GM19468 (cell line): ENCODE measurements at regions not wholly inside any gene's neighbourhood (a gene's known extent, or its start where the extent isn't known, plus 50 kb on each side); places are given as distances from the start of the nearest gene placed in this dataset.
"Not testable (repeated sequence)": the region's sequence is repeated elsewhere in the genome, so short reads cannot be mapped to it uniquely, and the experiment has no call there.

Experiments
- ATAC-seq: cut with Tn5 transposase; IDR thresholded peaks from one replicate; pipeline ENCODE4 v1.9.1; 2021; ENCODE audit warnings: mild to moderate bottlenecking, moderate library complexity, moderate number of reproducible peaks; ENCODE audit not compliant: unreplicated experiment; ENCODE audit errors: extremely low read depth

- not testable (repeated sequence) for ATAC-seq
Observed at GRCh38 chr6:71360556-71361335, 72.1 kb downstream of the OGFRL1 start.

DNA sequence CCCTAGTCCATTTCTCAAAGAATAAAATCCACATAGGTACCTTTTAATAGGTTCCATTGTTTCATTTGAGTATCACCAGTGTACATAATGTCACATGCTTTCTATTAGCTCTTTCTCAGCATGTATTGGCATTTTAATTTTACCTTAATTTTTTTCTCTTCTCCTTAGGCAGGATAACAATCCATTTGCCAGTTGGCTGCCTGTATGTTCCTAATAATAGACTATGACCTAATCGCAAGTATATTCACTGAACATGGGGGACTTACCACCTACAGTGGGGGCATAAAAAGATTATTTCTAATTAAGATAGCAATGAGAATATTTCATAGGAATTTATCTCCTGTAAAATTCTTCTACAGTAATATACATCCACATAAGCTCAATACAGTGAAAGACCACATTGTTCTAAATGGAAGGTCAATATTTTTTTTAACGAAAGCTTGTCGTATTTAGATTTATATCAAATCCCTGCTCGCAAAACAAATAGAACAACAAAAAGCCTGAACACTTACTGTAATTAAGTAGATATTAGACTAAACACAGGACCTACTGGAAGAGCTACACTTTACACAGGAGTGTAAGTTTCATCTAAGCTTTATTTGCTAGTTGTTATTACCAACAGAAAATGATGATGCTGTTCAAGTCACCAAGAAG, 76.4 kb downstream of the OGFRL1 start:
- no peak for ATAC-seq

- ATAC-seq = no peak
Observed at GRCh38 chr6:71367756-71368155, 79.1 kb downstream of the OGFRL1 start.

- no peak for ATAC-seq
Observed at GRCh38 chr6:71368284-71368683, 79.7 kb downstream of the OGFRL1 start.

DNA sequence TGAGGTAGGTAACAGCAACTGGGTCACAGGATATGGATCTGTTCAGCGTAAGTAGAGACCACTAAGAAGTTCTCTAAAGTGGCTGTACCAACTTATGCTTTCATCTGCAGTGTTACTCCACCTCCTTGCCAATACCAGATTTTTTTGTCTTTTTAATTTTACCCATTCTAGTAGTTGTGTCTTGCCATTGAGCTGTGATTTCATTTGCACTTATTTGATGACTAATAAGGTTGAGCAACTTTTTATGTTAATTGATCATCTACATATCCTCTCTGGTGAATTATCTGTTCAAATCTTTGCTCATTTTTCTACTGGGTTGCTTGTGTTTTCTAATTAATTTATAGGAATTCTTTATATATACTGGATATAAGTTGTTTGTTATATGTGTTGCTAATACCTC, 82.9 kb downstream of the OGFRL1 start:
- no peak for ATAC-seq

- ATAC-seq = no peak
Observed at GRCh38 chr6:71373943-71374342, 85.3 kb downstream of the OGFRL1 start.

DNA sequence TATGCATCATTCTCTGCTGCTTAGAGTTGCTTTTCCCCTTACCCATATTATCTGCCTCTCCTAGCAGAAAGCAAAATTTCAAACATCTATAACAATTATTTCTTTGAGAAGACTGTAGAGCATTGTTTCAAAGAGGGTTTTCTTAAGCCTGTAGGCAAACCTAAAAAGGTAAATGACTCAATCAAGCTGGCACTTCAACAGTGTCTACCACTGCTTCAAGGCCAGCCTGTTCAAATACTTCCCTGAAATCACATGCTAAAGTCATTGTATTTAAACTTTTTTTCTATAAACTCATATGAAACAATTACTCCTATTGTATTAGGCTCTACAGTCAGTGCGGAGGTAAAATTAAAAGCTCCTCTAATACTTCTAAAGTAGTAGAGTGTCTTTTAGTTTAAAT, 87.1 kb downstream of the OGFRL1 start:
- no peak for ATAC-seq

- no peak for ATAC-seq
Observed at GRCh38 chr6:71376830-71377229, 88.2 kb downstream of the OGFRL1 start.

GRCh38 chr6:71383476-71383875, 94.9 kb downstream of the OGFRL1 start:
- no peak for ATAC-seq

DNA sequence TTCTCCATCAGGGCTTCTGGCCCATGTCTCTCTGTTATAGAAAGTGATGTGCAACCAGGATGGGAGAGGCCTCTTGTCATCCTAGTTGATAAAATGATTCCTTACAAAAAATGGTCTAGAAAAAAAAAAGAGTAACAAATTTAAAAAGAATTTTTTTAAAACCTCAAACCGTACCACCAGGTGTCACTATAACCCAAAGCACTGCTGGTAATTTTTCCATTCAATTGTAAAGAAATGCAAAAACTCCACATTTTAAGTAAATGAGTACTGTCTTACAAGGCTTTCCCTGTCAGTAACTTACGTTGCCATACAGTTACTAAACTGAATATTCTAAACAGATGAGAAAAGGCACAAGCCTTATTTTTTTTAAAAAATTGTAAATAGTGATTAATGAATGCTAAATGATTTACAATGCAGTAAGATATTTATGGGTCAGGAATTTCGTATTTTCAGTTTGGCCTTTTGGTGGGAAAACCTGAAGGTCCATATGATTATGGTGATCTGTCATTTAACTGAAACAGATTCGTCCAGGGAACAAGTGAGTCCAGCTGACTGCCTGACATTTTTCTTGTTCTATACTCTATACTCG, 95.4 kb downstream of the OGFRL1 start:
- no peak for ATAC-seq

DNA sequence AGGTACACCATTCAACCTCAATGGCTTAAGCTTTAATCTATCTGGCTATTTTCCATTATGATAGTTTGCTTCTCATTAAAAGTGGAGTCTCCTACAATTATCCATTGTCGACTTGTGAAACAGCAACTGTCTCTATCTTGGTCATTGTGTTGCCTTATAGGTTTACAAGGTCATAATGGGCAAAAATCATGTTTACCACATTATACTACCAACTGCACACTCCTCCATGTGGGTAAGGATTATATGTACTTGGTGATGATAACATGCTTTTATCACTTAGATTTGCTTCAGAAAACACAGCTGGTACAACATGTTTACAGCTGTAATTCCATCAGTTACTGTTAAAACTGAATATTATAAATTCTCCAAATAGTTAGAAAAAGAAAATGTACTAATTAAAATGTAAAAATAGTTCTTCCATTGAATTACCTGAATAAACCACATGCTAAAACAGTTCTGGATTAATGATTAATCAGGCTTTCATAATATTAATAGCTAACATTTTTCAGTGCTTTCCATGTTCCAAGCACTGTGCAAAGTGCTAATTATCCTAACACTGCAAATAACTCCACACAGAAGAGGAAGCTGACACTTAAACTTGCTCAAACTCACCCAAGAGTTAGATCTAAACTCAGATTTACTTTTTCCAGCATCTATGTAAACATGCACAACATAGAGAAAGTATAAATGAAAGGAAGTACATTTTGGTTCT, 96.7 kb downstream of the OGFRL1 start:
- ATAC-seq = no peak

DNA sequence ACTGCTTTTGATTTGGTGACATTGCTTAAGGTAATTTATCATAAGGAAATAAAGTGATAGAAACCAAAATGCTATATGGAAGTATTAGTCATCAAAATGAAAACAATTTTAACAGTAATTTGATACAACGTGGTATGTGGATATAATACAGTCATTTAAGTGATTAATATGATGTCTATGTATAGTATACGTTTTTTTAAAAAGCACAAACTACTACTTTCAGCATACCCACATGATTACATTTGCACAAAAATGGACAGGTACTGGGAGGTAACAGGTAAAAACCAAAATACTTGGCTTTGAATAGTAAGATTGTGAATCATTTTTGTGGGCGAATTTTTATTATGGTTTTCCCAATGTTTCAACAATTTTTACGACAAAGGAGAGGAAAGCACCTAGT, 97.6 kb downstream of the OGFRL1 start:
- ATAC-seq = no peak

DNA sequence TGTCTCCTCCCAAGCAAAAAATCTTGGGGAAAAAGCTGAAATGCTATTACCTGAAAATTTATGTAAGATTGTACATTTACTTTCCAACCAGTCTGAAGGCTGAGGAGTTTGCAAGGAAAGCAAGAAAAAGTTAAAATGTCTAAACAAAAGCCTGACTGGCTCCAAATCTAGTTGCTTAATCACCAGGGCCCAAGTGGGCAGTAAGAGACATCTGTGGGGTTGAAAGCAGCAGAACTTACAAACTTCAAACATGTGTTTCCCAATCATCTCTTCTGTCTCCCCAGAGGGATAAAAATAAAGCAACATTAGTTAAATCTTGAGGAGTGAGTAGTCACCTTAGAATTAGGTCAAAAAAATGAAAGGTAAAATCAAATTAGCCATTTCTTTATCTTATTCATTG, 98.6 kb downstream of the OGFRL1 start:
- no peak for ATAC-seq

DNA sequence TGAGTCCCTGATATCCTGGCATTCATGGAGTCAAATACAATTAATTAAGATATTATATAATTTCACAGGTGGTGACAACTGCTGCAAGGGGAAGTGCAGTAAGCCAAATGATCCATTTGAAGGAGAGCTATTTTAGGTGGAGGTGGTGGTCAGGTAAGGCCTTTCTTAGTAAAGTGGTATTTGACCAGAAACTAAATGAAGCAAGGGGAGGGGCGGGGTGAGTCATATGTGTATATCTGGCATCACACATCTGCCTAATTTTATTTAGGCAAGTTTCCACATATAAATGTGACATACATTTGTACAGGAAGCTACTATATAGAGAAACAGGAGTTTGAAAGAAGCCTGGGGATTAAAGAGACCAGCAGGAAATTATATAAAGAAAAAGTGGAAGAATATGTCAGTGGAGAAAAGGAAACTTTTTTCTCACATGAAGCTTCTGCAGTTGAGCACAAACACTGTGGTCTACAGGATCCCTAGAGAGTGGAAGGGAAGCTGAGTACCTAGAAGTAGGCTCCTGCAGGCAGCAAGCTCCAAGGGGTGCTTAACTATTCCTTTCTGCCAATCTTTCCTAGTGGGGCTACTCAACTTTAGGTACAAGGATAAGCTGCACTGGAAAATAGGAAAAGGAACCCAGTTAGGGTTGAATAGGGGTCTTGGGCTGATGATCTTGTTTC, 99.6 kb downstream of the OGFRL1 start:
- ATAC-seq = no peak

GRCh38 chr6:71388856-71389527, 100.4 kb downstream of the OGFRL1 start:
- ATAC-seq = no peak

DNA sequence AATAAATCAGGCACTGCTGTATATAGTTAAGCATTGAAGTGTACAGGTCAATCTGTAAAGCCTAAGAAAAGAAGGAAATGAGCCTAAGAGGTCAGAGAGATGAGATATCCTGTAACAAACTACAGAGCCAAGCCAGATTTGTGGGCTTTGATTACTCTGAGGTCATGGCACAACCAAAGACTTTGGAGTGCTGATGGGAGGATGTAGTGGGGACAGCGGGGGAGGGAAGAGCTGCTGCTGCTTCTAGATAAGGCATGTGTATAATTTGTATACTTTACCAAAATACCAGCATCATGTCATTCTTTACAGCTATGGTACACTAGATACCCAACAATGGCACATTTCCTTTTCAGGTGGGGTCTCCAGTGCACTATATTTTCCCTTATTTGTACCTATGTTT, 102.5 kb downstream of the OGFRL1 start:
- no peak for ATAC-seq

- ATAC-seq = no peak
Observed at GRCh38 chr6:71392276-71392675, 103.7 kb downstream of the OGFRL1 start.

GRCh38 chr6:71393471-71393870, 104.9 kb downstream of the OGFRL1 start:
- ATAC-seq = no peak

GRCh38 chr6:71393981-71394432, 105.4 kb downstream of the OGFRL1 start:
- no peak for ATAC-seq

DNA sequence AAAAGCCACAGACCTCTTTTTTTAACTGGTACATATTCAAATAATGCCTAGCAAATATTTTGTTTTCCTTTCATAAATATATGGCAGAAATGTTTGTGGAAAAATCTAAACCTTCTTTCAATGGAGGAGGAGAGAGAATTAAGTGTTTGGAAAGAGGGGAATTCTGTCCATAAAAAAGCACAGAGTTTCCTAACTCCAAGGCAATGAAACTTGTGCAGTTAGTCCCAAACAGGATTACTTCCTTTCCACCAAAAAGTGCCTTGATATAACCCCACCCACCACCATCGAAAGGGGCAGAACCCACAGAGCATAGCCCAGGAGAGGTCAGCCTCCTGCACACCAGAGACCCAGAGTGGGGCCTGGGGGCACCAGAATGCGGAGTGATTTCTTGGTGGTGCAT, 106.3 kb downstream of the OGFRL1 start:
- ATAC-seq = no peak
